ENCODE measurements at regions not wholly inside any gene's neighbourhood (a gene's known extent, or its start where the extent isn't known, plus 50 kb on each side); places are given as distances from the start of the nearest gene placed in this dataset.

- H3K4me3 ChIP-seq (ENCODE audit: low read depth, low read length) = no peak overlapping the region
- H3K27ac ChIP-seq (ENCODE audit: low read depth, low read length) = no peak overlapping the region
- H3K4me1 ChIP-seq (ENCODE audit: control insufficient read depth, insufficient read depth, low read length) = no peaks in the 10 kb centered on the region
- H3K9ac ChIP-seq (ENCODE audit: low read depth, low read length) = no peak overlapping the region
- H3K36me3 ChIP-seq (ENCODE audit: control insufficient read depth, insufficient read depth, low read length) = no peaks in the 10 kb centered on the region
- H3K27me3 ChIP-seq (ENCODE audit: control insufficient read depth, insufficient read depth, low read length) = no peaks in the 10 kb centered on the region
- no peaks in the 10 kb centered on the region for H3K9me3 ChIP-seq (ENCODE audit: control insufficient read depth, insufficient read depth, low read length)
Observed at GRCh38 chr21:22703521-22703920, 1705.3 kb downstream of the NCAM2 start.

- Histone ChIP-seq H3K4me3 (ENCODE audit: low read depth, low read length) (no peak overlapping the region), H3K9ac (ENCODE audit: low read depth, low read length) (no peak overlapping the region), H3K4me1 (ENCODE audit: control insufficient read depth, insufficient read depth, low read length) (no peaks in the 10 kb centered on the region), H3K27ac (ENCODE audit: low read depth, low read length) (no peak overlapping the region), H3K36me3 (ENCODE audit: control insufficient read depth, insufficient read depth, low read length) (no peaks in the 10 kb centered on the region), H3K9me3 (ENCODE audit: control insufficient read depth, insufficient read depth, low read length) (peaks cover 20% of the 10 kb centered on the region), H3K27me3 (ENCODE audit: control insufficient read depth, insufficient read depth, low read length) (no peaks in the 10 kb centered on the region)
Observed at GRCh38 chr21:22710721-22711120, 1712.5 kb downstream of the NCAM2 start.

- Histone ChIP-seq H3K36me3 (ENCODE audit: control insufficient read depth, insufficient read depth, low read length) (no peaks in the 10 kb centered on the region), H3K4me1 (ENCODE audit: control insufficient read depth, insufficient read depth, low read length) (no peaks in the 10 kb centered on the region), H3K27me3 (ENCODE audit: control insufficient read depth, insufficient read depth, low read length) (no peaks in the 10 kb centered on the region), H3K27ac (ENCODE audit: low read depth, low read length) (no peak overlapping the region), H3K9me3 (ENCODE audit: control insufficient read depth, insufficient read depth, low read length) (peaks cover 24% of the 10 kb centered on the region), H3K4me3 (ENCODE audit: low read depth, low read length) (no peak overlapping the region), H3K9ac (ENCODE audit: low read depth, low read length) (no peak overlapping the region)
Observed at GRCh38 chr21:22711636-22712035, 1713.4 kb downstream of the NCAM2 start.

- Histone ChIP-seq H3K27me3 (ENCODE audit: control insufficient read depth, insufficient read depth, low read length) (no peaks in the 10 kb centered on the region), H3K36me3 (ENCODE audit: control insufficient read depth, insufficient read depth, low read length) (no peaks in the 10 kb centered on the region), H3K9ac (ENCODE audit: low read depth, low read length) (no peak overlapping the region), H3K4me3 (ENCODE audit: low read depth, low read length) (no peak overlapping the region), H3K4me1 (ENCODE audit: control insufficient read depth, insufficient read depth, low read length) (no peaks in the 10 kb centered on the region), H3K27ac (ENCODE audit: low read depth, low read length) (no peak overlapping the region), H3K9me3 (ENCODE audit: control insufficient read depth, insufficient read depth, low read length) (peaks cover 68% of the 10 kb centered on the region)
Observed at GRCh38 chr21:22725436-22725835, 1727.2 kb downstream of the NCAM2 start.

- Histone ChIP-seq H3K27me3 (ENCODE audit: control insufficient read depth, insufficient read depth, low read length) (no peaks in the 10 kb centered on the region), H3K9me3 (ENCODE audit: control insufficient read depth, insufficient read depth, low read length) (peaks cover 77% of the 10 kb centered on the region), H3K27ac (ENCODE audit: low read depth, low read length) (no peak overlapping the region), H3K9ac (ENCODE audit: low read depth, low read length) (no peak overlapping the region), H3K4me1 (ENCODE audit: control insufficient read depth, insufficient read depth, low read length) (no peaks in the 10 kb centered on the region), H3K4me3 (ENCODE audit: low read depth, low read length) (no peak overlapping the region), H3K36me3 (ENCODE audit: control insufficient read depth, insufficient read depth, low read length) (no peaks in the 10 kb centered on the region)
Observed at GRCh38 chr21:22728091-22728490, 1729.9 kb downstream of the NCAM2 start.

GRCh38 chr21:22743085-22743484, 1744.9 kb downstream of the NCAM2 start:
- no peaks in the 10 kb centered on the region for H3K36me3 ChIP-seq (ENCODE audit: control insufficient read depth, insufficient read depth, low read length)
- no peak overlapping the region for H3K4me3 ChIP-seq (ENCODE audit: low read depth, low read length)
- no peaks in the 10 kb centered on the region for H3K4me1 ChIP-seq (ENCODE audit: control insufficient read depth, insufficient read depth, low read length)
- H3K27me3 ChIP-seq (ENCODE audit: control insufficient read depth, insufficient read depth, low read length) = no peaks in the 10 kb centered on the region
- no peak overlapping the region for H3K9ac ChIP-seq (ENCODE audit: low read depth, low read length)
- H3K27ac ChIP-seq (ENCODE audit: low read depth, low read length) = no peak overlapping the region
- peaks cover 6% of the 10 kb centered on the region; the same call in 1 of the 2 replicates for H3K9me3 ChIP-seq (ENCODE audit: control insufficient read depth, insufficient read depth, low read length)

GRCh38 chr21:22754746-22755145, 1756.5 kb downstream of the NCAM2 start:
- H3K9me3 ChIP-seq (ENCODE audit: control insufficient read depth, insufficient read depth, low read length) = no peaks in the 10 kb centered on the region
- no peak overlapping the region for H3K27ac ChIP-seq (ENCODE audit: low read depth, low read length)
- H3K4me3 ChIP-seq (ENCODE audit: low read depth, low read length) = no peak overlapping the region
- H3K4me1 ChIP-seq (ENCODE audit: control insufficient read depth, insufficient read depth, low read length) = no peaks in the 10 kb centered on the region
- H3K27me3 ChIP-seq (ENCODE audit: control insufficient read depth, insufficient read depth, low read length) = no peaks in the 10 kb centered on the region
- no peaks in the 10 kb centered on the region for H3K36me3 ChIP-seq (ENCODE audit: control insufficient read depth, insufficient read depth, low read length)
- no peak overlapping the region for H3K9ac ChIP-seq (ENCODE audit: low read depth, low read length)

- Histone ChIP-seq H3K27me3 (ENCODE audit: control insufficient read depth, insufficient read depth, low read length) (no peaks in the 10 kb centered on the region), H3K27ac (ENCODE audit: low read depth, low read length) (no peak overlapping the region), H3K4me1 (ENCODE audit: control insufficient read depth, insufficient read depth, low read length) (no peaks in the 10 kb centered on the region), H3K36me3 (ENCODE audit: control insufficient read depth, insufficient read depth, low read length) (no peaks in the 10 kb centered on the region), H3K9ac (ENCODE audit: low read depth, low read length) (no peak overlapping the region), H3K9me3 (ENCODE audit: control insufficient read depth, insufficient read depth, low read length) (no peaks in the 10 kb centered on the region), H3K4me3 (ENCODE audit: low read depth, low read length) (no peak overlapping the region)
Observed at GRCh38 chr21:22758478-22758877, 1760.3 kb downstream of the NCAM2 start.

GRCh38 chr21:22762463-22762862, 1764.3 kb downstream of the NCAM2 start:
- no peak overlapping the region for H3K9ac ChIP-seq (ENCODE audit: low read depth, low read length)
- H3K4me1 ChIP-seq (ENCODE audit: control insufficient read depth, insufficient read depth, low read length) = no peaks in the 10 kb centered on the region
- H3K27me3 ChIP-seq (ENCODE audit: control insufficient read depth, insufficient read depth, low read length) = no peaks in the 10 kb centered on the region
- H3K27ac ChIP-seq (ENCODE audit: low read depth, low read length) = no peak overlapping the region
- no peaks in the 10 kb centered on the region for H3K36me3 ChIP-seq (ENCODE audit: control insufficient read depth, insufficient read depth, low read length)
- H3K9me3 ChIP-seq (ENCODE audit: control insufficient read depth, insufficient read depth, low read length) = no peaks in the 10 kb centered on the region
- no peak overlapping the region for H3K4me3 ChIP-seq (ENCODE audit: low read depth, low read length)

GRCh38 chr21:22763442-22763841, 1765.2 kb downstream of the NCAM2 start:
- no peaks in the 10 kb centered on the region for H3K36me3 ChIP-seq (ENCODE audit: control insufficient read depth, insufficient read depth, low read length)
- H3K9me3 ChIP-seq (ENCODE audit: control insufficient read depth, insufficient read depth, low read length) = no peaks in the 10 kb centered on the region
- H3K4me1 ChIP-seq (ENCODE audit: control insufficient read depth, insufficient read depth, low read length) = no peaks in the 10 kb centered on the region
- H3K9ac ChIP-seq (ENCODE audit: low read depth, low read length) = no peak overlapping the region
- H3K4me3 ChIP-seq (ENCODE audit: low read depth, low read length) = no peak overlapping the region
- no peaks in the 10 kb centered on the region for H3K27me3 ChIP-seq (ENCODE audit: control insufficient read depth, insufficient read depth, low read length)
- no peak overlapping the region for H3K27ac ChIP-seq (ENCODE audit: low read depth, low read length)

- H3K27me3 ChIP-seq (ENCODE audit: control insufficient read depth, insufficient read depth, low read length) = no peaks in the 10 kb centered on the region
- H3K27ac ChIP-seq (ENCODE audit: low read depth, low read length) = no peak overlapping the region
- no peak overlapping the region for H3K4me3 ChIP-seq (ENCODE audit: low read depth, low read length)
- H3K4me1 ChIP-seq (ENCODE audit: control insufficient read depth, insufficient read depth, low read length) = no peaks in the 10 kb centered on the region
- H3K9me3 ChIP-seq (ENCODE audit: control insufficient read depth, insufficient read depth, low read length) = no peaks in the 10 kb centered on the region
- H3K9ac ChIP-seq (ENCODE audit: low read depth, low read length) = no peak overlapping the region
- H3K36me3 ChIP-seq (ENCODE audit: control insufficient read depth, insufficient read depth, low read length) = no peaks in the 10 kb centered on the region
Observed at GRCh38 chr21:22764222-22764621, 1766.0 kb downstream of the NCAM2 start.

- no peak overlapping the region for H3K27ac ChIP-seq (ENCODE audit: low read depth, low read length)
Observed at GRCh38 chr21:22791376-22791775, 1793.2 kb downstream of the NCAM2 start.

More at GRCh38 chr21:22791376-22791775, 1793.2 kb downstream of the NCAM2 start:
- Histone ChIP-seq H3K36me3 (ENCODE audit: control insufficient read depth, insufficient read depth, low read length) (no peaks in the 10 kb centered on the region), H3K9ac (ENCODE audit: low read depth, low read length) (no peak overlapping the region), H3K9me3 (ENCODE audit: control insufficient read depth, insufficient read depth, low read length) (no peaks in the 10 kb centered on the region), H3K4me3 (ENCODE audit: low read depth, low read length) (no peak overlapping the region), H3K27me3 (ENCODE audit: control insufficient read depth, insufficient read depth, low read length) (no peaks in the 10 kb centered on the region), H3K4me1 (ENCODE audit: control insufficient read depth, insufficient read depth, low read length) (no peaks in the 10 kb centered on the region)
